GM19324 (cell line): ENCODE measurements at regions not wholly inside any gene's neighbourhood (a gene's known extent, or its start where the extent isn't known, plus 50 kb on each side); places are given as distances from the start of the nearest gene placed in this dataset.

ENCODE experiments used
- ATAC-seq: cut with Tn5 transposase; IDR thresholded peaks from one replicate; pipeline ENCODE4 v1.9.1; 2021; ENCODE audit warnings: mild to moderate bottlenecking, moderate library complexity; ENCODE audit not compliant: unreplicated experiment, low FRiP score

- ATAC-seq, result no peak
These were observed 71.3 kb upstream of the LDB2 start for GRCh38 chr4:16969696-16970135.

- no peak for ATAC-seq
These were observed 69.3 kb upstream of the LDB2 start for GRCh38 chr4:16967722-16968121.

DNA sequence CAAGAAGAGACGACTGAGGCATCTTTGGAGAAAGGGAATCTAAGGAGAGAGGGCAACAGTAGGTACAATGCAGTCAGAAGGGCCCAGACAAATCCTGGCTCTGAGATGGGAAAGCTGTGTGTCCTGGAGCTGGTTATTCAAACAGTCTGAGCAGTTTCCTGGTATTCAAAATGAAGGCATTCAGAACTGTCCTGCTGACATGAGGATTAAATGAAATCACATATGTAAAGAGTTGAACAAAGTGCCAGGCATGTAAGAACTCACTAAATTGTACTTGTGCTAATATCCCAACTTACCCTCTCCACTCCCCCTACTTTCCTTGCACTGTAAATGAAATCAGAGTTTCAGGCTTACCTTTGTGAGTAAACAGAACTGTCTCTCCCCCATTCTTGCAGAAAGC, 60.9 kb upstream of the LDB2 start:
- ATAC-seq, result no peak

- no peak for ATAC-seq
These were observed 54.6 kb upstream of the LDB2 start for GRCh38 chr4:16952896-16953630.

GRCh38 chr4:16952462-16952871, 54.0 kb upstream of the LDB2 start:
- ATAC-seq, result no peak
